GM23248 (cell line): ENCODE measurements at regions not wholly inside any gene's neighbourhood (a gene's known extent, or its start where the extent isn't known, plus 50 kb on each side); places are given as distances from the start of the nearest gene placed in this dataset.

Experiments used
- EZH2 ChIP-seq: fragments of 200-600 bp; sonication (generic); IDR thresholded peaks from 2 replicates; pipeline ENCODE4 v1.6.1; 2018; ENCODE audit warnings: antibody characterized with exemption, mild to moderate bottlenecking; ENCODE audit not compliant: insufficient read depth, poor library complexity, severe bottlenecking
- EZH2phosphoT487 ChIP-seq: fragments of 200-600 bp; sonication (generic); IDR thresholded peaks from 2 replicates; pipeline ENCODE4 v1.6.1; 2018; ENCODE audit warnings: antibody characterized with exemption, moderate library complexity, mild to moderate bottlenecking, low read depth; ENCODE audit not compliant: insufficient read depth

DNA sequence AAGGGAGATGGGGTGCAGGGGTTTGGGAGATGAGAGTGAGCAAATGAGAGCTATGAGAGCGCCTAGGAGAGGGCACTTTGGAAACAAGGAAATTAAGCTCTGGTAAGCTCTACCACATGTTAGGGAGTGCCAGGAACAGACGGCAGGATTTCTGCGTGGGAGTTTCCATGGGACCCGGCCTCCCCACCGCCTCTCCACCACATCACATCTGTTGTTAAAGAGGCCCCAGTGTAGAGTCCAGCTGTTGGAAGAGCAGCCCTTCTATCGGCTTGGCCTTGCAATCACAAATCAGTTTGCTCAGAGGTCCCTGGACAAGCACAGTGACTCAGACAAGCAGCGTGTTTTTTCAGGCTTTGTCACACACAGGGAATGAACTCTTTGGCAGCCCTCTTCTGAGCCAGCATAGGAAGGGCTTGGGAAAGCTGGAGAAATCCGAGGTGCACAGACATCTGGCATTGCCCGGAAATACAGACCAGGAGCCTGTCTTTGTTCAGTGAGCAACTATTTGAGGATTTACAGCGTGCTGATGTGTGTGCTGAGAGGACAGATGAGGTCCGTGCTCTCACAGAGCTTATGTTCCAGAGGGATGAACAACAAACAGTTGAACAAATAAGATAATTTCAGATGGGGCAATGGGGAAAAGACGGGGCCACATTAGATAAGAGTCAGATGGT is 370.6 kb upstream of the PROK2 start:
- TF ChIP-seq EZH2, result no peak
- TF ChIP-seq EZH2phosphoT487, result peak; percentile 91
